HG02610 (cell line): ENCODE measurements at regions not wholly inside any gene's neighbourhood (a gene's known extent, or its start where the extent isn't known, plus 50 kb on each side); places are given as distances from the start of the nearest gene placed in this dataset.
A peak's percentile ranks its signal among the peaks of the same experiment; 100 is the strongest.
"Not testable (repeated sequence)": the region's sequence is repeated elsewhere in the genome, so short reads cannot be mapped to it uniquely, and the experiment has no call there.

Experiments used
- ATAC-seq: cut with Tn5 transposase; IDR thresholded peaks from one replicate; pipeline ENCODE4 v1.9.1; 2021; ENCODE audit warnings: mild to moderate bottlenecking, moderate library complexity; ENCODE audit not compliant: unreplicated experiment

DNA sequence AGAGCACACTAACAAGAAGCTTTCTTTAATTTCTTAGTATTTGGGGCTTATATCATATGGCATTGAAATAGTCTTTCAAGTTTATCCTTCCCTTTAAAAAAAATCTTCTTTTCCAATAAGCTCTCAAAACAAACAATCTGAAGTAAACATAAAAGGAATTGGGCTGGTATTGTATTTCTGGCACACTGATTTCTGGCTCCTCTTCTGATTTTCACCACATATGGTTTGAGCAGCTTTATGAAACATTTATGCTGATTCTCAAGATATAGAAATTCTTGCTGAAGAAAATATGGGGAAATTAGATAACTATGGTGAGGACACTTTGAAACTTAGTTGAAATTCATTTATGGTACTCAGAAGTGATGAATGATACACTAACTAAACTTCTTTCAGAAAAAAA lies 467.2 kb downstream of the TFAP2B start:
- no peak for ATAC-seq

GRCh38 chr6:51289041-51289440 lies 470.4 kb downstream of the TFAP2B start:
- no peak for ATAC-seq

GRCh38 chr6:51292659-51293058 lies 474.0 kb downstream of the TFAP2B start:
- no peak for ATAC-seq

DNA sequence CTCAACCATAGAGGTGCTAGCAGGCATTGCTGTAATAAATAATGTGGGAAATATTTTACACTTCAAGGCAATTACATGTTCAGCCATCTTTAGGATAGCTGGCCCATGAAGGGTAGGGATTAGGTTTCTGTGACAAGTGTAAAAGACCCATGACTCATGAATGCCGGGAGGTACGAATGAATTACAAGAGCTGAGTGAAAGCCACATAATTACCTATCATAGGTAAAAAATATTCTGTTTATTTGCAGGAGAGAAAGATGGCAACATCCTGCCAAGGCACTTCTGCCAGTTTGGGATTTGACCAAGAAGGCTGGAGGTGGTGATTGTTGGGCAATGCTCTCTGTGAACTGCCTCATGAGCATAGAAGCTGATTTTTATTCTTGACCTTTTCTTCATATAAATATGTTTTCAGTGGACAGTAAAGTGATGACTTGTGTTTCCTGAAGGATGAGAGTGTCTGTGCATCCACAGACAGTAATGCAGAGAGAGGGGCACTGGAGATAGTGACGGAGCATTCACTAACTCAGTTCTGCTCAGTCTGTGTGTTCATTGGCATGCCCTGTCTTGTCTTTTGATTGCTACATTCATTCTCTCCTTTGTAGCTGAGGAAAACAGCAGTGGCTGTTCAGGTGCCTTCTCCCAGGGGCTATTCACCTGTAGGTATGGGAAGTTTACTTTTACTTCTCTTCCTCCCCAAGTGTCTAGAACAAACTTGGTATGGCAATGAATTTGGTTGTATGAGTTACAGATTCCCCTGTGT lies 481.1 kb downstream of the TFAP2B start:
- no peak for ATAC-seq

- no peak for ATAC-seq
Observed at GRCh38 chr6:51300510-51300909, 481.8 kb downstream of the TFAP2B start.

DNA sequence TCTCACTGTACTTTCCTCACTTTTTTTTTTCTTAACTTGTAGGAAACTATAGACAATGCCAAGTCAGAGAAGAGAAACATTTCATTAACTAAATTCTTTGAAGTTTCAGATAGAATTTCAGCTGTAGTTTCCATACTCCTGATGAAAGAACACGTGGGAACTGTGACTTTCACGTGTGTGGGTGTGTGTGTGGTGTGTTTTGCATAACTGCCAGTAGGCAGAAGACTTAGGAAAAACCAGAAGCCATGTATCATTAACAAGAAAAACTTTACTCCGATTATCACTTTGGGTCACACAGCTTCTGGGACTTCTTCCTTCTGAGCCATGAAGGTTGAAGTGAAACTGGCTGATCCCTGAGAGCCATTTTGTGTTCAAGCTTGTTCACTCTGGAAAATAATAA lies 483.3 kb downstream of the TFAP2B start:
- ATAC-seq, result peak; percentile 43

DNA sequence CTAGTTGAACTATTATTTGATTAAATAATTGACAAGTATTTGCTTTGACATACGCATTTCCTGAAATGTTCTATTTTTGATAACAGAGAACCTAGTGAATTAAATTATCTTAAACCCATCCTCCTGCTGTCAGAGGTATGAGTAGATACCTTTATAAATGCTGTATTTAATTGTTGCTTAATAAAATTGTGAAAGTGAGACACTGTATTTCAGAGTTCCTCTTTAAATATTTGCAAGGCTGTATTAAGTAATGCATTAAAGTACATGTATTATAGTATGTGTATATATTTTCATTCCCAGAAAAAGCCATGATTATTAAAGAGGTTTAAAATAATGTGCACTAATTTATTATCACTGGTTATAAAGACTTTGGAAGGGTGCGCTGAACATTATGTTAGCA lies 483.8 kb downstream of the TFAP2B start:
- ATAC-seq, result no peak

GRCh38 chr6:51303338-51303737 lies 484.7 kb downstream of the TFAP2B start:
- no peak for ATAC-seq

DNA sequence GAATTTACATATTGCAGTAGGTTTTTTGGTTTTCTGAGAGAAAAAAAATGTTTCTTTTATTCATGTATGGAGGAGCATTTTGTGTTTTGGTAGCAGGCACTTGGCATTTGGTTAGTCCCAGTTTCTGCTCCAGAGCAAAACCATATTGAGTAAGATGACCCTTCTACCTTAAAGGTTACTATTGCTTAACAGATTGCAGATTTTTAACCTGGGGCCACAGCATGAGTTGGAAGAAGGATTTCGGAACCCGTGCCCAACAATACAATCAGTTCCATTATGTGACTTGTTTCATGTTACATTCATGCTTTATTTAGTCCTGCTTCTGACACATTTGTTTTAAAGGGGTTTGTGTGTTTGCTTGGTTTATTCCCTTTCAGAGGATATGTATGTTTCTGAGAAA lies 496.3 kb downstream of the TFAP2B start:
- ATAC-seq, result no peak

- no peak for ATAC-seq
Observed at GRCh38 chr6:51318674-51319073, 500.0 kb downstream of the TFAP2B start.

- ATAC-seq, result not testable (repeated sequence)
Observed at GRCh38 chr6:51321477-51321876, 502.8 kb downstream of the TFAP2B start.

- no peak for ATAC-seq
Observed at GRCh38 chr6:51322505-51322904, 503.8 kb downstream of the TFAP2B start.

DNA sequence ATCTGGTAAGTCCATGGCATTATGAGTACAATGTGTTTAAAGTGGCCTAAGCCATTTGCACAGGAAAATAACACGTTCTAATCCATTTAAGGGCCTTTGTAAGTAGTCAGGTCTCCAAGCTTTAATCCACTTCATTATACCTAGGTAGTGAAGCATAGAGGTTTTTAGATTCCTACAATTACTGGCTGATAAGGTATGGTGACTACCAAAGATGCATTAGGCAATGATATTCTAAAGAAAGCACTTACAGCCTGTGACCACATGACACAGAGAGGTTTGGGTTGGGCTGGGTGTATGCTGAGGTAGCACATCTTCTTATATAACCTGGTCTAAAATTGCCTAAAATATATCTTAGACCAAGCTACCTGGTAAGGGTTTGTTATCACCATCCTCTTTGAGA lies 504.4 kb downstream of the TFAP2B start:
- no peak for ATAC-seq

DNA sequence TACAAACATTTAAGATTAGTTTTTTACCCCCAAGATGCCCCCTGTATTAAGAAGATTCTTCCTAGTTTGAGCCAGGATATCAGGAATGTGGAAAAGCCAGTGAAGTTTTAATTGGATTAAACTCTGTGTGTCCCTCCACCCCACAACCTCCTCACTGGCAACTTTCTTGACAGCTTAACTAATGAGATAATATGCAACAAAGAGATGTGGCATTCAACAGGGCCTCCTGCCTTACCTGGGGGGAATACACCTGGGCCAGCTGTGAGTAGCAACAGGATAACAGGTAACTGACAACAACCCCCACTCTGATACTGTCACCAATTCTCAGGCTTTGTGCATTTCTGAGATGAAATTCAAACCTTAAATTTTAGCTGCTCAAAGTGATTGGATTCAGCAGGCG lies 512.3 kb downstream of the TFAP2B start:
- ATAC-seq, result no peak

DNA sequence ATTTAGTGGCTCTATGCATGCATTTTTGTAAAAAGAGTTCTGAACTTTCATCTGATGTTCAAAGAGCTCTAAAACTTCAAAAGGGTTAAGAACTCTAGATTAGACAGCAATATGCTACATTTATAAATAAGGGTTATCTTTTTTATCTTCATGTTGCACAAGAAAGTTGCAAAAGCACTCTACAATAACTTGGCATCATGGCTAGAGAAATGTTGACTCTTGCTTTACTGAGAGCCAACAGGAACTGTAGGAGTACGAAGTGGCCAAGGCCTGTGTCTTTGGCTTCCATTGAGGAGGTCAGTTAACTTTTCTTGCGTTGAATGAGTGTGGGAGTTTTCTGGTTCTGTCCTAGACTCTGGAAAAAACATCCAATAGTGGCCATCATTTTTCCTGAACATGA lies 516.9 kb downstream of the TFAP2B start:
- no peak for ATAC-seq

- ATAC-seq, result no peak
Observed at GRCh38 chr6:51336185-51336584, 517.5 kb downstream of the TFAP2B start.

- ATAC-seq, result no peak
Observed at GRCh38 chr6:51337277-51337676, 518.6 kb downstream of the TFAP2B start.

DNA sequence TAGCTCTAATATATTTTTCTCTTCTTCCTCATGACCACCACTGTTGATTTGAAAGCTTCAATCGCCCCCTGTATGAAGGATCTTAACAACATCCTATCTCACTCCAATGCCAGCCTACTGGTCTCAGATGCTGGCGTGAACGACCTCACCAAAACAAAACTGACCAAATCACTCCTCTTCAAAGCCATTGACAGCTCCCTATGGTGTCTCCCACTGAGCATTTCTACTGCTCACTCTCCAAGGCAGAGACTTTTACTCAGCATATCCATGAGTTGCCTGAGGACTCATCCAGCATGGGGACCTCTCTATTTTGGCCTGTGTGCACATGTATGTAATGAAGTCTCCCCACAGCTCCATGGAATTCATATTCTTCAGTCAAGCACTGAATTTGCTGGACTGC lies 520.4 kb downstream of the TFAP2B start:
- ATAC-seq, result no peak

- no peak for ATAC-seq
Observed at GRCh38 chr6:51339728-51340127, 521.1 kb downstream of the TFAP2B start.

DNA sequence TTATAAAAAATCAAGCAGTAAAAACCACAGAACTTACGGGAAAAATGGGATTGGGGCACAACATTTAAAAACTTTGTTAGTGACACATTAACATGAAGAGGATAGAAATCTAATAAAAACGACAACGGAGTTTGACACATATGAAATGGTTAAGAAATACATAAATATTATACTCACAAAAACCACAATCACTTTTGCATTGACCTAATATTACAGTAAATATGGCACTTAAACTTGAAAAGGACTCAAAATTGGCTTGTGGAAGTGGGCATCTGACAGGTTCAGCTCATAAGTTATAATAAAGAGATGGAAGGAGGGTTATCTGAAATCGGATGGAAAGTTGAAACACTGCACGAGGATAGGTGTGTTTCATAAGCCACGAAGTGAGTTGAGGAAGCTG lies 523.7 kb downstream of the TFAP2B start:
- no peak for ATAC-seq

DNA sequence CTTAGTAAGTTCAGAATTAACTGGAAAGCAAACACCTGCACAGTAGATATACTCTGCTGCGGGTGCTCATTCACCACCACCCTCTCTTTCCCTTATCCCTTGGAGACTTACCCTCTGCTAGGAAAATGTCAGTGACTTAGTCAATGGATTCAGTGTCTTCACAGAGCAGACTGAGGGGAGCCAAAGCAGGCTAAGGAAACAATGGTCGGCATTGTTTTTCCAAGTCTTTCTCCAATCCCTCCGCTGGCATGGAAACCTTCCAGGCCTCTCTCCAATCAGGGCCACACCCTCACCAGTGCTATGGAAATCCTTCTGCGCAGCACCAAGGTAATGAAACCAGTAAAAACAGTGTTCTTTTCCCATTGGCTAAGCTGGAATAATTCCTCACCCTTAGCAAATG lies 531.2 kb downstream of the TFAP2B start:
- no peak for ATAC-seq

- no peak for ATAC-seq
Observed at GRCh38 chr6:51350308-51350904, 531.7 kb downstream of the TFAP2B start.

DNA sequence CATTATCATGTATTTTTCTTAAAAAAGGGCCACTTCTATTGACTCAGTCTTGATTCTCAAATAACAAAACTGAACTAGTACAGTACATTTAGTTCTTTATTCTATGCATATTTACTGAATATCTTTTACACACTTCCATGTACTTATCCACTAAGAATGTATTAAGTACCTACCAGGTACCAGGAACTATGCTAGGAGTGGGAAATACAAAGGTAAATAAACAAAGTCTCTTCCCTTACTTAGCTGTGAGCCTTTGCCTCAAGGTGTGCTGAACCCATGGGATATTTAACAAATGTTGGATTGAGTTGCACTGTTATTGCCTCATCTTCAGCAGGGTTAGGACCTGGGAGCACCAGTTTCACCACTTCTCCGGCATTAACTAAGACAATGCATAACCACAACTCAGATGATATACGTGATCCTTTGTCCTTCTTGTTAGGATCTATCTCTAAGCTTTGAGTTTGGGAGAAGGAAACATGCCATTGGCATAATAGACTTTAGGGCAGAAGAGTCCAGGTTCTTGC lies 533.9 kb downstream of the TFAP2B start:
- no peak for ATAC-seq
